ENCODE measurements at regions not wholly inside any gene's neighbourhood (a gene's known extent, or its start where the extent isn't known, plus 50 kb on each side); places are given as distances from the start of the nearest gene placed in this dataset.

- BruUV-seq (replicated peaks) = no TSS peak
- TF ChIP-seq GATA2 (IDR thresholded peaks at IDR 0.05; ENCODE audit: insufficient read depth, insufficient read length, low read depth, low read length) = no peak
- TF ChIP-seq CTCF (IDR thresholded peaks at IDR 0.05; ENCODE audit: extremely low read depth in 1 of 2, insufficient read depth in 1 of 2, low read depth in 1 of 2, low read length in 2 of 2) = no peak
- no peak for TF ChIP-seq JUN (IDR thresholded peaks at IDR 0.05; ENCODE audit: borderline replicate concordance, insufficient read depth, insufficient read length, low read depth)
- TF ChIP-seq MAX (IDR thresholded peaks at IDR 0.05; ENCODE audit: insufficient read depth, insufficient read length) = no peak
- no peak for TF ChIP-seq POLR2A (IDR thresholded peaks at IDR 0.05; ENCODE audit: low read depth, low read length)
- TF ChIP-seq FOS (IDR thresholded peaks at IDR 0.05; ENCODE audit: borderline replicate concordance, insufficient read depth, low read length) = no peak
- no peak for TF ChIP-seq EZH2 (IDR thresholded peaks at IDR 0.05; ENCODE audit: borderline replicate concordance, low read depth, low read length, severe bottlenecking)
- no peak for TF ChIP-seq POLR2AphosphoS5 (IDR thresholded peaks at IDR 0.05; ENCODE audit: insufficient read depth, low read depth, low read length)
- TF ChIP-seq MYC (IDR thresholded peaks at IDR 0.05; ENCODE audit: low read depth, low read length) = no peak
- Histone ChIP-seq H3K4me3 (replicated peaks in 1 of 3; ENCODE audit: insufficient read depth in 1 of 3, low read depth in 1 of 3, low read length in 3 of 3) (no peak overlapping the region), H3K9me3 (replicated peaks; ENCODE audit: control insufficient read depth, insufficient read depth, low read length) (no peaks in the 10 kb centered on the region), H3K4me1 (ENCODE audit: control insufficient read depth, extremely low read depth, insufficient read depth, low read length) (no peaks in the 10 kb centered on the region), H3K27ac (ENCODE audit: insufficient read depth, low read depth, low read length) (no peak overlapping the region), H3K9ac (replicated peaks; ENCODE audit: extremely low read depth, insufficient read depth, low read length) (no peak overlapping the region), H4K20me1 (replicated peaks; ENCODE audit: control insufficient read depth, extremely low read depth, insufficient read depth, low read length) (no peaks in the 10 kb centered on the region), H3K9me1 (replicated peaks; ENCODE audit: control insufficient read depth, extremely low read depth, insufficient read depth, low read length) (no peaks in the 10 kb centered on the region), H3K36me3 (ENCODE audit: control insufficient read depth in 2 of 2, extremely low read depth in 1 of 2, insufficient read depth in 2 of 2, low read length in 2 of 2) (no peaks in the 10 kb centered on the region), H3K27me3 (ENCODE audit: control insufficient read depth in 2 of 2, insufficient read depth in 2 of 2, low read length in 2 of 2) (peaks cover 53 to 58% of the 10 kb centered on the region in 2 experiments), H2AFZ (ENCODE audit: low read depth, low read length) (no peak overlapping the region), H3K79me2 (ENCODE audit: control insufficient read depth, insufficient read depth, low read length) (no peaks in the 10 kb centered on the region), H3K4me2 (ENCODE audit: insufficient read depth, low read length) (no peak overlapping the region)
- DNase-seq (ENCODE audit: low read depth, low spot score) (no peak), FAIRE-seq (no peak)
- ChIA-PET CTCF (no interaction called here), POLR2A (no interaction called here)
- dilution Hi-C loops (cut with MboI; ENCODE audit: extremely low pct_ligation_motif_present, low sequenced_read_pairs) (no loop called here), intact Hi-C loops (cut with micrococcal nuclease) (no loop called here)
These were observed 64.8 kb upstream of the WNT4 start for GRCh38 chr1:22207511-22208267.

Data from endothelial cell of umbilical vein (primary cell).